ENCODE measurements at regions not wholly inside any gene's neighbourhood (a gene's known extent, or its start where the extent isn't known, plus 50 kb on each side); places are given as distances from the start of the nearest gene placed in this dataset.
"Not testable (repeated sequence)": the region's sequence is repeated elsewhere in the genome, so short reads cannot be mapped to it uniquely, and the experiment has no call there.

DNA sequence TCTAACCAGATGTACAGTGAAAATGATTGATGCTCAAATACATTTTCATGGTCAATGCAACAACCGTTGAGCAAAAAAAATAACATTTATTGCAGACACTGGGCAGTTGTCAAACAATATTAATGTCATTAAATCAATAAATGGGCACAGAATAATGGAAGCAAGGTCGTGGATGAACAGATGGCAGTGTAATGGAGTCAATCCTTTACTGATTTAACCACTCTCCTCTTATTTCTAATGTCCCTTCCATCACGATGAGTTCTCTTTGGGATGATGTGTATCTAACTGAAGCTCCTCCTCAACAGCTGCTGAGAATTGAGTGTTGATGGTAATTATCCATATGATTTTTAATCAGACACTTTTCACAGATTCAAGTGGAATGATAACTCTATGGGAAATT lies 114.9 kb upstream of the ZNF658 start:
- H3K36me3 Mint-ChIP-seq (ENCODE audit: insufficient read depth in 2 of 2); H3K27ac Mint-ChIP-seq; H3K4me1 Mint-ChIP-seq (ENCODE audit: low read depth); ATAC-seq (replicated peaks in 1 of 2); H3K4me3 Mint-ChIP-seq; H3K27me3 Mint-ChIP-seq (ENCODE audit: low read depth); H3K9me3 Mint-ChIP-seq; DNase-seq: not testable (repeated sequence)

DNA sequence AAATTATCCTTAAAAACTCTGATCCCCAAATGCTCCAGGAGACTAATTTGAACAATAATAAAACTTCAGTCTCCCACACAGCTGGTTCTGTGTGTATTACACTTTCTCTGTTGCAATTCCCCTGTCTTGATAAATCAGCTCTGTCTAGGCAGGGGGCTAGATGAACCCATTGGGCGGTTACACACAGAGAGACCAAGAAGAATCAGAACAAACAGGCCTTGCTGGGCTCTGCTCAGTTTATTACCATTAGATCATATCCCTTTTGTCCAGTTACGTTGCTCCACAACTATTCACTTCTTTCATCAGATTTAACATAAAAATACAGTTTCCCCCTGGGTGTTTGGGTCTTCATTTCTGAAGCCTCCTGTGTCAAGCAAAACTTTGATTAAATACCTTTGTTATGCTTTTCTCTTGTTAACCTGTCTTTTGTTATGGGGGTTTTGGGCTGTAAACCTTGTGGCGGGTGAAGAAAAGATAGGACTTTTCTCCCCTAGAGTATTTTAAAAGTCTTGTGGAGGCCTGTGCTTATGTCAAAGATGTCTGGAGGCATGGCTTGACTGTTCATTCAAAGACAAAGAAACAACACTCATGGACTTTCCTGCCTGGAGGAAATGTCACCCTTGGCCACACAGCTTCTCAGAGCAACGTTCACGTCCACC lies 109.3 kb upstream of the ZNF658 start:
- not testable (repeated sequence) for H3K27ac Mint-ChIP-seq; H3K36me3 Mint-ChIP-seq (ENCODE audit: insufficient read depth in 2 of 2); ATAC-seq (replicated peaks in 1 of 2); H3K9me3 Mint-ChIP-seq; DNase-seq; H3K4me3 Mint-ChIP-seq; H3K4me1 Mint-ChIP-seq (ENCODE audit: low read depth); H3K27me3 Mint-ChIP-seq (ENCODE audit: low read depth)

DNA sequence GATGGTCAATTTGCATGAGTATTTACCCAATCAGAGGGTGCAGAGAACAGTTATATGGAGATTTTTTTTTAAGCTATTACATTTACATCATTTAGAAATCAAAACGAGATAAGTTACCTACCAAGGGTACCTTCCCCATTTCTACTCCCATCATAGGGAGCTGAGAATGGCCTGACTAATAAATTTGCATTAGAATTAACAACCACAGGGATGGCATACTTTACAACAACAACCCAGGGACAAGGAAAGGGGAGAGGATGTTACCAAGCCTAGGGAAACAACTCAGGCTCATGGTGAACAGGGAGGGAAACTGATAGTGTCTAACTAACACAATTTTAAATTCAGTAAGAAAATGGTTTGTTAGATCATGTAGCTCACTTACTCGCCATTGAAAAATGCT lies 105.8 kb upstream of the ZNF658 start:
- not testable (repeated sequence) for H3K36me3 Mint-ChIP-seq (ENCODE audit: insufficient read depth in 2 of 2); H3K4me1 Mint-ChIP-seq (ENCODE audit: low read depth); H3K27me3 Mint-ChIP-seq (ENCODE audit: low read depth); H3K4me3 Mint-ChIP-seq; DNase-seq; ATAC-seq (replicated peaks in 1 of 2); H3K27ac Mint-ChIP-seq; H3K9me3 Mint-ChIP-seq

DNA sequence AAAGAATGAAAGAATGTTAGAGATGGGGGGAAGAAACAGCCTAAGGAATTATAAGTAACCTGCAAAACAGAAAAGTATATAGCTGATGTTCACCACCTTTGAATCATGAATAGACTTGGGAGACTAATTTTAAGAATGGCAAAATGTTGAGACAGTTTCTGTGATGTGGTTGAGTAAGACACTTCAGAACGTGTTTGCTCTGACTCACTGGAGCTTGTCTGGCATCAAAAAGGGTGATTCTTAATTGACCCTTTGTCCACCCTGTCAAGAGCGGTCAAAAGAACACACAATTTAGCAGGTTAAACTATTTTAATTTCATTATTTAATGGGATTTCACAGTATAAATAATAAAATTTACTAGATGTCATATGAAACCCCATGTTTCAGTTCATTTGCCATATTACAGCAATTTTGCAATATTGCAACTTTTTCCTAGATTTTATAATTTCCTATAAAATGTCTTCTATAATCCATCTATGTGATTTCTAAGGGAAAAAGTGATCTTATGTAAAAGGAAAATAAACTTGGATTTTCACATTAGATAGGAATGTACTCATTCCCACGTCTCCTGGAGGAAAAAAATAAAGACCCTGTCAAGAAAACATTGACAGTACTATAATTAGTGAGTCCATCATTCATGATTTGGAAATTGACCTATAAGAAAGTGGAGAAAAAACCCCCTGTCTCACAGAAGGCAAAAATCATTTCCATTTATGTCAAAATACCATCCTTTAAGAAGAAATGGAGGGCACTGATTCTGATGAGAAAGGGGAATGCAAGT lies 104.6 kb upstream of the ZNF658 start:
- DNase-seq; H3K4me3 Mint-ChIP-seq; H3K9me3 Mint-ChIP-seq; H3K36me3 Mint-ChIP-seq (ENCODE audit: insufficient read depth in 2 of 2); H3K4me1 Mint-ChIP-seq (ENCODE audit: low read depth); ATAC-seq (replicated peaks in 1 of 2); H3K27ac Mint-ChIP-seq; H3K27me3 Mint-ChIP-seq (ENCODE audit: low read depth): not testable (repeated sequence)

DNA sequence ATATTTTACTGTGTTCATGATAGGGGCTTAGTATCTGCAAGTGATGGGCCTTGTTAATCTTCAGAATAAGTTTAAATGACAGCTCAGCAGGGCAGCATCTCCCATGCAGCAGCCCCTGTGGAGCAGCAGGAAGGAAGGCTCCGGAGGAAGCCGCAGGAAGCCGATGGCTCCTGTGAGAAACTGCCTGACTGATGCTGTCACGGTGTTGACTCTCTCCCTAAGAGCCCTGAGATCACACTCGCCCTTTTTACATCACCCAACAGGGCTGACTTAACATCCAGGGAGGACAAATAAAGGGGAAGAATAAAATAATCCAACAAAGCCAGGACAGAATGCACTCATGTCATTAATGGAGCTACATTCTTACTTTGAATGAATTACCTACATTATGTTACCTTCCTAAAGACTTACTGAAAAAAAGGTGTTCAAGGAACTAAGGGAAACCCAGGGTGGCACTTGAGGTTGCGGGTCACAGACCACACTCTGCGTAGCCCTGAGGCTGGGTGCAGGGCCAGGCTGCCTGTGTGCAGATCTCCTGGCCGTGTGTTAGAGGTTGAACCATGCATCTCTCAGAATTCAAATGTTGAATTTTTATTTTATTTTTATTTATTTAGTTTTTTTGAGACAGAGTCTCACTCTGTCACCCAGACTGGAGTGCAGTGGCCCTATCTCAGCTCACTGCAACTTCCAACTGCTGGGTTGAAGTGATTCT lies 102.5 kb upstream of the ZNF658 start:
- not testable (repeated sequence) for H3K36me3 Mint-ChIP-seq (ENCODE audit: insufficient read depth in 2 of 2); H3K27me3 Mint-ChIP-seq (ENCODE audit: low read depth); H3K27ac Mint-ChIP-seq; ATAC-seq (replicated peaks in 1 of 2); H3K9me3 Mint-ChIP-seq; DNase-seq; H3K4me1 Mint-ChIP-seq (ENCODE audit: low read depth); H3K4me3 Mint-ChIP-seq

DNA sequence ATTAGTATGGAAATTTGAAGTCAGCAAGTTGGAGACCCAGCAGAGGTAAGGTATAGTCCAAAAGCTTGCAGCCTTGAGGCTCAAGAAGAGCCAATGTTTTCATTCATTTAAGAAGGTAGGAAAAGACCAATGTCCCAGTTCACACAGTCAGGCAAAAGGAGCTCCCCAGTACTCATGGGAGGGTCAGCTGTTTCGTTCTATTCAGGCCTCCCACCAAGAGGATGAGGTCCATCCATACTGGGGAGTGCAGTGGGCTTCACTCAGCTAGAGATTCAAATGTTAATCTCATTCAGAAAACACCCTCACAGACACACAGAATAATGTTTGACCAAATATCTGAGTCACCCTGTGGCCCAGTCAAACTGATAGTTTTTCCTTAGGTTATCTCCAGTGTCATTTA lies 96.9 kb upstream of the ZNF658 start:
- H3K27ac Mint-ChIP-seq; H3K36me3 Mint-ChIP-seq (ENCODE audit: insufficient read depth in 2 of 2); H3K4me1 Mint-ChIP-seq (ENCODE audit: low read depth); H3K4me3 Mint-ChIP-seq; ATAC-seq (replicated peaks in 1 of 2); H3K27me3 Mint-ChIP-seq (ENCODE audit: low read depth); DNase-seq; H3K9me3 Mint-ChIP-seq: not testable (repeated sequence)

DNA sequence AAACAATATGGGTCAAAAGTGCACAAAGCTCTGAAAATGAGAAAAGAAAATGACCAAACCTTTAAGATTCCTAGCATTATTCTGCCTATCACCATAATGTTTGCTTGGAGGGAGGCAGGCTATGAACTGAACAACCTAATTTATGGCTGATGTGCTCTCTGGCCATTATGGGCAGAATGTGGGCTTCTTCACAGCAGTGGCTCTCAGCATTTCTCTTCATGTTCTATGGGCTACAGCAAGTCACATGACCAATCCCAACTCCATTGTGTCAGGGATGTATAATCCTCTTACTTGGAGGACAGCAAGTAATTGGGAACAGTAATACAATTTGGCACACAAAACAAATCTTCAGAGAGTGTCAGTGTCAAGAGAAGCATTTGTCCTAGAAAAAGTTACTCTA lies 90.3 kb upstream of the ZNF658 start:
- DNase-seq; H3K4me3 Mint-ChIP-seq; ATAC-seq (replicated peaks in 1 of 2); H3K27ac Mint-ChIP-seq; H3K36me3 Mint-ChIP-seq (ENCODE audit: insufficient read depth in 2 of 2); H3K27me3 Mint-ChIP-seq (ENCODE audit: low read depth); H3K4me1 Mint-ChIP-seq (ENCODE audit: low read depth); H3K9me3 Mint-ChIP-seq: not testable (repeated sequence)

DNA sequence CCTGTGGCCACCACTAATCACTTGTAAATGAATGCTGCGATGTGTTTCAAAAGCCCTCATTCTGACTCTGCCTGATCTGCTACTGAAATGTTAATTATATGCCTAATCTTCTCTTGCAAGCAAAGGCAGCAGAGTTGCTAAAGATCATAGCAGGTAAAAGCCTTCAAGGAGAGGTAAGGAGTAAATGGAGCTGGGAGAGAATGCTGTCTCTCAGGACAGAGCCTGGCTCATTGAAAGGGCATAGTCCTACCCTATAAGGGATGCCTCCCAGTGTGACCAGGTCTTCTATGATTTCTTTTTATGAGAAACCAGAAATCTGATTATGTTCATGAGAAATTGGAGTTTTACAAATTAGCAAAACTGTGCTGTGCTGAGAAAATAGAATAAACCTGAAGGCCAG lies 88.2 kb upstream of the ZNF658 start:
- H3K4me3 Mint-ChIP-seq; DNase-seq; H3K9me3 Mint-ChIP-seq; H3K27ac Mint-ChIP-seq; H3K4me1 Mint-ChIP-seq (ENCODE audit: low read depth); H3K27me3 Mint-ChIP-seq (ENCODE audit: low read depth); ATAC-seq (replicated peaks in 1 of 2); H3K36me3 Mint-ChIP-seq (ENCODE audit: insufficient read depth in 2 of 2): not testable (repeated sequence)

DNA sequence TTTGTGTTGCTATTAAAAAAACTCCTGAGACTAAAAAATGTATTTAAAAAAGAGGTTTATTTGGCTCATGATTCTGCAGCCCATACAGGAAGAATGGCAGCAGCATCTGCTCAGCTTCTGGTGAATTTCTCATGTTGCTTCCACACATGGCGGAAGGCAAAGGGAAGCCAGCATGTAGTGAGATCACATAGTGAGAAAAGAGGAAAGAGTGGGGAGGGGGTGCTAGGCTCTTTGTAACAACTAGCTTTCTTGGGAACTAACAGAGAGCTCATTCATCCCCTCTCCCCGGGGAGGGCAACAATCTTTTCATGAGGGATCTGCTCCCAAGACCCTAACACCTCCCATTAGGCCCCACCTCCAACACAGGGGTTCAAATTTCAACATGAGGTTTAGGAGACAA lies 87.6 kb upstream of the ZNF658 start:
- not testable (repeated sequence) for H3K36me3 Mint-ChIP-seq (ENCODE audit: insufficient read depth in 2 of 2); H3K9me3 Mint-ChIP-seq; H3K4me1 Mint-ChIP-seq (ENCODE audit: low read depth); DNase-seq; H3K27me3 Mint-ChIP-seq (ENCODE audit: low read depth); H3K27ac Mint-ChIP-seq; ATAC-seq (replicated peaks in 1 of 2); H3K4me3 Mint-ChIP-seq

DNA sequence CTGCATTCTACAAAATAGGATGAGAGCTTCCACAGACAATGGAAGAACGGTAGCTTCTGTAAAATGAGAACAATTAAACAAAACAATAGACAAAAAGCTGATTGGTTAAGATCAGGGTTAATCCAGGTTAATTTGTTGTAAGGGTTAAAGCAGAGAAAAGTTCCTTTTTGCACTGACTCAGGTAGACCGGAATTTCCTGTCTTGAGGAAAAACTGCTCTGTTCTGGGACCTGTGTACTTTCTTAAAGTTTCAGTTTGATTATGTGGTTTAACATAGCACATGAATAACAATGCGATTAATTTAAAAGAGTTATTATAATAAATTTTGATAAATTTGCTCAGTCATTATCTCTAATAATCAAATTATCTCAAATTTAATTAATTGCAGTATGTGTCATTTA lies 86.5 kb upstream of the ZNF658 start:
- not testable (repeated sequence) for H3K4me1 Mint-ChIP-seq (ENCODE audit: low read depth); H3K27ac Mint-ChIP-seq; H3K36me3 Mint-ChIP-seq (ENCODE audit: insufficient read depth in 2 of 2); H3K9me3 Mint-ChIP-seq; ATAC-seq (replicated peaks in 1 of 2); H3K4me3 Mint-ChIP-seq; DNase-seq; H3K27me3 Mint-ChIP-seq (ENCODE audit: low read depth)

DNA sequence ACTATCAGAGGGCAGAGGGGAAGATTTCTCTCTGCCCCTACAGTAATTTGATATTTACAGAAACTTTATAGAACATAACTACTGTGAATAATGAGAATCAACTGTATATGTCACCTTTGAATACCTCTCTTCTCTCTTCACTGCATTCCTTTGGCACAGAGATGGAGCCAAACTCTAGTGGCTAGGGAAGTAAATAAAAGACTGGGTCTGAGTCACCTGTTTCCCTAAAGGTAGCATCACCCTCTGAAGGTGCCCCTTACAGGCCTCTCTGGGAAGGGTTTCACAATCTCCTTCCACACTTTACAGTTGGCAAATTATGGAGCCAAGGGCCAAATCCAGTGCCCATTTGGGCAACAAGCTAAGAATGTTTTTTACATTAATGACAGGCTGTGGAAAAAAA lies 81.0 kb upstream of the ZNF658 start:
- not testable (repeated sequence) for DNase-seq; H3K4me1 Mint-ChIP-seq (ENCODE audit: low read depth); H3K27me3 Mint-ChIP-seq (ENCODE audit: low read depth); H3K36me3 Mint-ChIP-seq (ENCODE audit: insufficient read depth in 2 of 2); H3K27ac Mint-ChIP-seq; H3K9me3 Mint-ChIP-seq; H3K4me3 Mint-ChIP-seq; ATAC-seq (replicated peaks in 1 of 2)

DNA sequence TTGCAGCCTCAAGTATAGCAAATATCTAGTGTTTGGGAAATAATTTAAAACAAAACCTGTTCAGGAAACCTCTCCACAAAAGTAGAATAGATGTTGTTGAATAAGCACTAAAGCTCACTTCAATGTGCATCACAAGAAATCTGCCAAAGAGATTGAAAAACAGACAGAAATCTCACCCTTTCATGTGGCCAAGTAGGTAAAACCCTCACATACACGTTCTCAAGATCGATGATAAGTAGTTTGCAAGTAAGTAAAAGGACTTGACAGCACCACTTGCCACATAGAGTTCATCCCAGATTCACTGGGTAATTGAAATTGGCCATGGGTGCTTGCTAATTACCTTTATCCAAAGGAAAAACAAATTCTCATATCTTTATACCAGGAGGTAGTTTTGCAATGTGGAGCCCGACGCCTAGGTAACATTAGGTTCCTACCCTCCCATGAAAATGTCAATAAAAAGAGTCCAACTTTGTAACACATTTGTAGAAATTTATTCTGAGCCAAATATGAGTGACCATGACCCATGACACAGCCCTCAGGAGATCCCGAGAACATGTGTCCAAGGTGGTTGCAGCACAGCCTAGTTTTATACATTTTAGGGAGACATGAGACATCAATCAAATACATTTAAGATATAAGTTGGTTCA lies 80.4 kb upstream of the ZNF658 start:
- not testable (repeated sequence) for H3K4me1 Mint-ChIP-seq (ENCODE audit: low read depth); H3K4me3 Mint-ChIP-seq; ATAC-seq (replicated peaks in 1 of 2); H3K36me3 Mint-ChIP-seq (ENCODE audit: insufficient read depth in 2 of 2); H3K9me3 Mint-ChIP-seq; H3K27ac Mint-ChIP-seq; DNase-seq; H3K27me3 Mint-ChIP-seq (ENCODE audit: low read depth)

DNA sequence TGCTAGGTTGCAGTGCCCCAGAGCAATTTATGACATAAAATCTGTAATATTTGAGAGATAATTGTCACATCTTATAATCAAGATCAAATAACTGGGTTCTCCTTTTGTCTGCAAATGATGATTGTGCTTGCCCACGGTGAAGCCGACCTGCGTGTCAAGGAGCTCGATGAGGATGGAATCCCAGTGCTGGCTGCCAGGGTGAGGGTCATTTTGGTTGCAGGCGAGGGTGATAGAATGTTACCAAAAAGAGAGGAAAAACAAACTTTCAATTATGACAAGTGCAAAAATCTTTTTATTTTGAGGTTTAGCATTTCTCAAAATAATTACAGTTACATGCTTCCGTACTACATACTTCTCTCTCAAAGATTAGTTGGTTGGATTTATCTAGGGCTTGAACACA lies 76.4 kb upstream of the ZNF658 start:
- H3K36me3 Mint-ChIP-seq (ENCODE audit: insufficient read depth in 2 of 2); H3K9me3 Mint-ChIP-seq; DNase-seq; H3K4me1 Mint-ChIP-seq (ENCODE audit: low read depth); H3K27ac Mint-ChIP-seq; ATAC-seq (replicated peaks in 1 of 2); H3K27me3 Mint-ChIP-seq (ENCODE audit: low read depth); H3K4me3 Mint-ChIP-seq: not testable (repeated sequence)

Data from activated T-cell treated with anti-CD3 and anti-CD28 coated beads, Interleukin-2, amount 50 U/mL, for 72 hours (primary cell).